H9 (cell line): ENCODE measurements at regions not wholly inside any gene's neighbourhood (a gene's known extent, or its start where the extent isn't known, plus 50 kb on each side); places are given as distances from the start of the nearest gene placed in this dataset.

Experiments
- DNase-seq: peaks from one replicate; pipeline ENCODE4 v3.0.0-alpha.2; 2017
- H2AFZ ChIP-seq: one replicate; pipeline ENCODE4 v1.6.1; 2013; ENCODE audit warnings: mild to moderate bottlenecking, low read length, control low read depth, moderate library complexity
- H2AK5ac ChIP-seq: 2 replicates; pipeline ENCODE4 v1.6.1; 2013; ENCODE audit warnings: low read length, control low read depth, mixed read lengths; ENCODE audit not compliant: insufficient read length
- H2BK120ac ChIP-seq: one replicate; pipeline ENCODE4 v1.6.1; 2013; ENCODE audit warnings: low read depth, mild to moderate bottlenecking, low read length, control low read depth, inconsistent platforms; ENCODE audit not compliant: poor library complexity, severe bottlenecking
- H2BK12ac ChIP-seq: 2 replicates; pipeline ENCODE4 v1.6.1; 2013; ENCODE audit warnings: low read length, control low read depth, mixed read lengths, low read depth; ENCODE audit not compliant: insufficient read length
- H2BK15ac ChIP-seq: 2 replicates; pipeline ENCODE4 v1.6.1; 2013; ENCODE audit warnings: low read depth, low read length, control low read depth
- H2BK20ac ChIP-seq: one replicate; pipeline ENCODE4 v1.6.1; 2013; ENCODE audit warnings: low read depth, mild to moderate bottlenecking, low read length, control low read depth, inconsistent platforms; ENCODE audit not compliant: poor library complexity, severe bottlenecking
- H2BK5ac ChIP-seq: 2 replicates; pipeline ENCODE4 v1.6.1; 2013; ENCODE audit warnings: low read length, control low read depth, mixed read lengths; ENCODE audit not compliant: insufficient read length
- H3K14ac ChIP-seq: 2 replicates; pipeline ENCODE4 v1.6.1; 2013; ENCODE audit warnings: low read length, control low read depth; ENCODE audit not compliant: insufficient read depth
- H3K18ac ChIP-seq: 2 replicates; pipeline ENCODE4 v1.6.1; 2013; ENCODE audit warnings: low read depth, mild to moderate bottlenecking, mixed read lengths, low read length, control low read depth; ENCODE audit not compliant: insufficient read length
- H3K23ac ChIP-seq: 2 replicates; pipeline ENCODE4 v1.6.1; 2013; ENCODE audit warnings: low read length, control low read depth, mixed read lengths, low read depth; ENCODE audit not compliant: insufficient read length
- H3K23me2 ChIP-seq: 2 replicates; pipeline ENCODE4 v1.6.1; 2013; ENCODE audit warnings: low read depth, mild to moderate bottlenecking, mixed read lengths, low read length, control low read depth; ENCODE audit not compliant: insufficient read length, poor library complexity, severe bottlenecking
- H3K27ac ChIP-seq: 2 replicates; pipeline ENCODE4 v1.5.1; 2013; ENCODE audit warnings: low read length, control low read depth, mixed read lengths, low read depth; ENCODE audit not compliant: insufficient read length
- H3K27me3 ChIP-seq: 2 replicates; pipeline ENCODE4 v1.6.1; 2013; ENCODE audit warnings: low read length, control low read depth, inconsistent platforms; ENCODE audit not compliant: insufficient read depth
- H3K4ac ChIP-seq: 2 replicates; pipeline ENCODE4 v1.6.1; 2013; ENCODE audit warnings: low read depth, mild to moderate bottlenecking, control low read depth, inconsistent platforms, low read length, moderate library complexity
- H3K4me1 ChIP-seq: 2 replicates; pipeline ENCODE4 v1.6.1; 2013; ENCODE audit warnings: low read length, control low read depth, inconsistent platforms; ENCODE audit not compliant: insufficient read depth
- H3K4me2 ChIP-seq: 2 replicates; pipeline ENCODE4 v1.6.1; 2013; ENCODE audit warnings: low read length, control low read depth, mixed read lengths; ENCODE audit not compliant: insufficient read length, insufficient read depth
- H3K56ac ChIP-seq: 2 replicates; pipeline ENCODE4 v1.6.1; 2013; ENCODE audit warnings: low read depth, mild to moderate bottlenecking, mixed read lengths, low read length, control low read depth; ENCODE audit not compliant: insufficient read length
- H3K79me1 ChIP-seq: 2 replicates; pipeline ENCODE4 v1.6.1; 2013; ENCODE audit warnings: low read depth, mild to moderate bottlenecking, moderate library complexity, low read length, control low read depth, inconsistent platforms; ENCODE audit not compliant: insufficient read depth, poor library complexity, severe bottlenecking
- H3K79me2 ChIP-seq: 2 replicates; pipeline ENCODE4 v1.6.1; 2013; ENCODE audit warnings: low read length, control low read depth, inconsistent platforms; ENCODE audit not compliant: insufficient read depth
- H3K9ac ChIP-seq: 2 replicates; pipeline ENCODE4 v1.6.1; 2013; ENCODE audit warnings: low read length, control low read depth, mixed read lengths; ENCODE audit not compliant: insufficient read length; ENCODE audit errors: extremely low read depth
- H3K9me3 ChIP-seq: one replicate; pipeline ENCODE4 v1.6.1; 2013; ENCODE audit warnings: low read depth, low read length, inconsistent platforms; ENCODE audit not compliant: control insufficient read depth
- H3T11ph ChIP-seq: one replicate; pipeline ENCODE4 v1.6.1; 2013; ENCODE audit warnings: mild to moderate bottlenecking, low read length, control low read depth, inconsistent platforms
- H4K20me1 ChIP-seq: one replicate; pipeline ENCODE4 v1.6.1; 2013; ENCODE audit not compliant: control insufficient read depth, insufficient read length, insufficient read depth
- H4K5ac ChIP-seq: 2 replicates; pipeline ENCODE4 v1.6.1; 2013; ENCODE audit warnings: low read depth, mild to moderate bottlenecking, mixed read lengths, low read length, control low read depth; ENCODE audit not compliant: insufficient read length
- H4K8ac ChIP-seq: replicated peaks from 2 replicates; pipeline ENCODE4 v1.6.1; 2013; ENCODE audit warnings: low read length, control low read depth, mixed read lengths, low read depth; ENCODE audit not compliant: insufficient read length
- H4K91ac ChIP-seq: 2 replicates; pipeline ENCODE4 v1.6.1; 2013; ENCODE audit warnings: low read depth, mild to moderate bottlenecking, moderate library complexity, mixed read lengths, low read length, control low read depth; ENCODE audit not compliant: insufficient read length
- H3K27ac Mint-ChIP-seq, 3 experiments: 2 replicates in 2 of 3; 3 replicates in 1 of 3; pipeline ENCODE4 v1.8.0; 2020 to 2021; ENCODE audit warnings: mixed read lengths in 3 of 3, mild to moderate bottlenecking in 1 of 3, moderate library complexity in 1 of 3
- H3K27me3 Mint-ChIP-seq: 2 replicates; pipeline ENCODE4 v1.8.0; 2021; ENCODE audit warnings: low read depth, mild to moderate bottlenecking, moderate library complexity, mixed read lengths
- H3K36me3 Mint-ChIP-seq, 3 experiments: 2 replicates in 2 of 3; 3 replicates in 1 of 3; pipeline ENCODE4 v1.8.0; 2020 to 2021; ENCODE audit warnings: low read depth in 3 of 3, mixed read lengths in 3 of 3; ENCODE audit not compliant: insufficient read depth in 1 of 3
- H3K4me1 Mint-ChIP-seq, 2 experiments: 2 replicates each; pipeline ENCODE4 v1.8.0; 2020; ENCODE audit warnings: mixed read lengths in 2 of 2
- H3K4me3 Mint-ChIP-seq, 2 experiments: 2 replicates in 1 of 2; 3 replicates in 1 of 2; pipeline ENCODE4 v1.8.0; 2020 to 2021; ENCODE audit warnings: mild to moderate bottlenecking in 2 of 2, mixed read lengths in 2 of 2, moderate library complexity in 1 of 2
- H3K9me3 Mint-ChIP-seq, 2 experiments: 2 replicates in 1 of 2; 3 replicates in 1 of 2; pipeline ENCODE4 v1.8.0; 2020; ENCODE audit warnings: mild to moderate bottlenecking in 2 of 2, mixed read lengths in 2 of 2, moderate library complexity in 1 of 2
- CTCF ChIP-seq: fragments of 200-600 bp; sonication (generic); conservative IDR thresholded peaks from 3 replicates; pipeline ENCODE4 v1.8.0; 2021; ENCODE audit warnings: antibody characterized with exemption, mild to moderate bottlenecking
- WGBS: extraction: QIAGEN DNeasy Blood & Tissue Kit; methylation state at CpG from one replicate; pipeline ENCODE4 v1.1.7; 2013; ENCODE audit warnings: missing lambda C conversion rate, low lambda C conversion rate, mixed read lengths; ENCODE audit not compliant: insufficient read length; ENCODE audit errors: extremely low coverage; 5-methylcytosine and 5-hydroxymethylcytosine counted together

DNA sequence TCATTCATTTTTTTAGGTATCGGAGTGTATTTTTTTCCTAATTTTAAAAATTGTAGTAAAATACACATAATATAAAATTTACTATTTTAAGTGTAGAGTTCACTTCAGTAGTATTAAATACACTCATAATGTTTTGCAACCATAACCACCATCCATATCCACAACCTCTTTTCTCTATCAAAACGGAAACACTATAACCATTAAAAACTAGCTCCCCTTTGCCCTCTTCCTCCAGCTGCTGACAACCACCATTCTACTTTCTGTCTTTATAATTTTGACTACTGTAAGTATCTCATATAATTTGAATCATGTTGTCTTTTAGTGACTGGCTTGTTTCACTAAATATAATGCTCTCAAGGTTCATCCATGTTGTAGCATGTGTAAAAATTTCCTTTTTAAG is 205.4 kb upstream of the CXorf51B start:
- H3K23ac ChIP-seq: no peak overlapping the region
- H3K18ac ChIP-seq: no peak overlapping the region
- no peak overlapping the region for H4K5ac ChIP-seq
- no peak overlapping the region for H3K4me2 ChIP-seq
- Mint-ChIP-seq H3K27me3 (no peaks in the 10 kb centered on the region), H3K9me3 (peaks cover 65 to 70% of the 10 kb centered on the region in 2 experiments), H3K4me3 (no peak overlapping the region; a peak in 1 of 5 replicates), H3K36me3 (no peaks in the 10 kb centered on the region; a peak in 2 of 7 replicates), H3K4me1 (no peaks in the 10 kb centered on the region), H3K27ac (no peak overlapping the region)
- no peak overlapping the region for H3T11ph ChIP-seq
- H3K23me2 ChIP-seq: no peaks in the 10 kb centered on the region
- no CpG with 5 or more reads among the region's 2 CpGs for WGBS
- H2BK12ac ChIP-seq: no peak overlapping the region
- H2BK5ac ChIP-seq: no peak overlapping the region
- no peak overlapping the region for H2BK120ac ChIP-seq
- H3K4ac ChIP-seq: no peak overlapping the region
- no peaks in the 10 kb centered on the region for H3K79me1 ChIP-seq
- H3K27ac ChIP-seq: no peak overlapping the region
- no peak overlapping the region for H2AK5ac ChIP-seq
- H4K20me1 ChIP-seq: no peaks in the 10 kb centered on the region
- H2BK20ac ChIP-seq: no peak overlapping the region
- H3K56ac ChIP-seq: no peak overlapping the region
- TF ChIP-seq CTCF: no peak
- no peak overlapping the region for H4K8ac ChIP-seq
- no peak overlapping the region for H4K91ac ChIP-seq
- DNase-seq: no peak
- H2AFZ ChIP-seq: no peak overlapping the region
- H3K9ac ChIP-seq: no peak overlapping the region
- H3K14ac ChIP-seq: no peak overlapping the region
- H3K79me2 ChIP-seq: no peaks in the 10 kb centered on the region
- no peaks in the 10 kb centered on the region for H3K27me3 ChIP-seq
- H2BK15ac ChIP-seq: no peak overlapping the region
- no peaks in the 10 kb centered on the region for H3K4me1 ChIP-seq
- peaks cover 28% of the 10 kb centered on the region for H3K9me3 ChIP-seq
